GM12892 (cell line): ENCODE measurements at regions not wholly inside any gene's neighbourhood (a gene's known extent, or its start where the extent isn't known, plus 50 kb on each side); places are given as distances from the start of the nearest gene placed in this dataset.
A peak's percentile ranks its signal among the peaks of the same experiment; 100 is the strongest.

Source experiments
- DNase-seq: peaks from one replicate; pipeline ENCODE4 v3.0.0; 2011; ENCODE audit not compliant: insufficient read length
- FAIRE-seq: peaks from 2 replicates; lab custom pipeline; 2011; peaks lifted over from hg19 to GRCh38; lab: Jason Lieb, UNC
- POLR2A ChIP-seq: IDR thresholded peaks from 2 replicates; pipeline ENCODE4 v1.6.1; 2011; ENCODE audit warnings: low read depth, low read length, control low read depth
- POLR2AphosphoS5 ChIP-seq: IDR thresholded peaks from 2 replicates; pipeline ENCODE4 v1.6.1; 2011; ENCODE audit warnings: low read depth, low read length, control low read depth
- TAF1 ChIP-seq: IDR thresholded peaks from 2 replicates; pipeline ENCODE4 v1.6.1; 2011; ENCODE audit warnings: low read depth, mild to moderate bottlenecking, control low read depth, low read length, borderline replicate concordance

DNA sequence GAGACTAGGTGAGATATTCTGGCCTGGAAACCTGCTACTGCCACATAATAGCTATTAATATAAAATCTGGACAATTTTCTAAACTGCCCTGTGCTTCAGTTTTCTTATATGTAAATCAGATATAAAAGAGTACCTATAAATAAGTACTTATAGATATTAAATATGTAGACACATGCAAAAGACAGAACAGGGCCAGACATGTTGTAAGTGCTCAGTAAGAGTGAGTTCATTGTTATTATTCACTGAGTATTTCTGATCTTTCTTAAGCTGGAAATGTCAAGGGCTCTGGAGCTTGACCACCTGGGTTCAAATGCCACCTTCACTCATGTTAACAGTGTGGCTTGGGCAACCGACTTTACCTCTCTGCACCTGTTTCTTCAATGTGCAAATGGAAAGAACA is 179.8 kb downstream of the GALC start:
- DNase-seq, result no peak
- TF ChIP-seq POLR2A (no peak), POLR2AphosphoS5 (no peak)
- FAIRE-seq, result no peak

DNA sequence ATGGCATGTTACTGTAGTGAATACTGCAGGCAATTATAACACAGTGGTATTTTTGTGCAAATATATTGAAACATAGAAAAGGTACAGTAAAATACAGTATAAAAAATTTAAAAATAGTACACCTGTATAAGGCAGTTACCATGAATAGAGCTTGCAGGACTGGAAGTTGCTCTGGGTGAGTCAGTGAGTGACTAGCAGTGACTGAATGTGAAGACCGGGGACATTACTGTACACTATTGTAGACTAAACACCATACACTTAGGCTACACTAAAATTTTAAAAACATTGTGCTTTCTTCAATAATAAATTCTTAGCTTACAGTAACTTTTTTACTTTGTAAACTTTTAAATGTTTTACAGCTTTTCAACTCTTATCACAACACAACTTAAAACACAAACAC is 181.7 kb downstream of the GALC start:
- DNase-seq (no peak), FAIRE-seq (no peak)
- TF ChIP-seq POLR2A (no peak), POLR2AphosphoS5 (no peak)

DNA sequence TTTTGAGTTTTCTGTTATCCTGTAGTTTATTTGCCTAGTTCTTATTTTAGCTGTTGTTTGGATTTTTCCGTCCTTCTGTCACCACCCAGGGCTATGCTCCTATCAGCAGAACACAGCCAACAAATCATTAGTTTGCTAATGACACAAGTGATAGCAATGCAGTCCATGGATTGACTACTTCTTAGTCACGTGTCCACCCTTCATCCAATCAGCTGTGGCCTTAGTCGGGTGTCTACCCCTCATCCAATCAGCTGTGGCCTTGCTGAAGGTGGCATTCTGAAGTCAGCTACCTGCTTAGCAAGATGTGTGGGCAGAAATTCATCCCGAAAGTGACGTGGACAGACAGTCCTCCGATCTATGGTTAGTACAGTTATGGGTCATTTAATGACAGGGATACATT is 182.3 kb downstream of the GALC start:
- no peak for DNase-seq
- no peak for TF ChIP-seq POLR2A
- TF ChIP-seq TAF1, result no peak
- no peak for TF ChIP-seq POLR2AphosphoS5
- peak; percentile 54 for FAIRE-seq

DNA sequence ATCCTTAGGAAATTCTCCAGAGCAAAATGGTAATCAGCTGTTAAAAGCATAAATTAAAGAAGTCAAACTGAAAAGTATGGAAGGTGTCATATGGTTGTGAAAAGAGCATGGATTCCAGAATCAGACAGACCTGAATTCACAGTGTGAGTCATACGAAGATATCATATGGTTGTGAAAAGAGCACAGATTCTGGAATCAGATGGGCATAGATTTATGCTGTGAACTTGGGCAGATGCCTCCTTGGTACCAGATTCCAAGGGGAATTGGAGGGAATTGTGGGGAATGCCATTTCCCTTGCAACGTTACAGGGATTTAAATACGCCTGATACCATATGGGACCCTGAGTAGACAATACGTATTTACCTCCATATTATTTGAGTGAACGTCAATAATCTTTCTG is 183.7 kb downstream of the GALC start:
- DNase-seq, result no peak
- TF ChIP-seq POLR2A, result no peak
- TF ChIP-seq POLR2AphosphoS5, result no peak
- TF ChIP-seq TAF1, result no peak
- no peak for FAIRE-seq

DNA sequence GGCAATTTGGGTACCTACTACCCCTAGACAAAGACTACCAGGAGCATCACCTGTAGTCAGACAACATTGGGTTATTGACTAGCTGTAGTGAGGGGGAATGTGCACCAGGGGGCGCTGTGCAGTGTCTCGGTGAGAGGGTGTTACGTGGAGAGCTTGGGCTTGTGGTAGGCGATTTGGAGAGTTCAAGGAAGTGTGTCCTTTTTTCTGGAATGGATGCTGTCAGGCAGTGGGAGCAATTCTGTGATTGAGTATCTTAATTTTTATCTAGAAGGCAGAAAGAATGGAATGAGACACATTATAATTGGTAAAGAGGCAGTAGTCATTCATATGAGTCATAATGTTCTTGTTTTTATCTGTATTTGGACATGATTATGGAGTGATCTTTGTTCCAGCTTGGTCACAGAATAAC is 187.7 kb downstream of the GALC start:
- FAIRE-seq, result peak; percentile 46
- DNase-seq, result peak; percentile 9
- no peak for TF ChIP-seq POLR2AphosphoS5
- no peak for TF ChIP-seq POLR2A
- no peak for TF ChIP-seq TAF1

DNA sequence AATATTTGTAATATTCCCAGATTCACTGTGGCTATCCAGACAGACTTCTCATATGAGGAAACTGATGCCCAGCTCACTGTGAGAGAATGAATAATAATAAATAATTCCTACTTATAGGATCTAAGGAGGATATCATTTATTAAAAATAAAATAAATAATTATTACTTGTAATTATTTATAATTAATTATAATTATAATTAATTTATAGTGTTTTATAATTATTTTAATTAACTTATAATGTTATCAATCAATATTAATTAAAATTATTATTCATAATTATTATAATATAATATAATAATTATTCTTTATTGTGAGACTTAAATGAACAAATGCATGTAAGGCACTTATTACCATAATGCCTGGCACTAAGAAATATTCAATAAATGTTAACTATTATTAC is 192.8 kb downstream of the GALC start:
- DNase-seq, result no peak
- no peak for FAIRE-seq
- TF ChIP-seq TAF1 (no peak), POLR2AphosphoS5 (no peak), POLR2A (no peak)

DNA sequence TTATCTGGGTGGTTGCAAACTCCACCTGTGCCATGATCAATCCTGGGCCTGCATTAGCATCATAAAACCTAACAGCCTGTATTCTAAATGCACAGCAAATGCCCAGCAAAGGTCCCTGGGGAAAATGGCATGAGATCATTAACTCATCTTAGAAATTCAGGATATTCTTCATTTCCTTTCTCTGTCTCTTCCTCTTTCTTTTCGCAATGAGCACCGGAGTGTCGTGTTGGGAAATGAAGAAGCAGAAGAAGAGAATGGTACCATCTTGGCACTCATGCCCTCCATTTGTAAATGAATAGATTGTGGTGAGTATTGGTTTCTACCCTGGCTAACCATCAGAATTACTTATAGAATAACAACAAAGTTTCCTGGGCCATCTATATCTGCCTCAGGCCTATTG is 193.6 kb downstream of the GALC start:
- DNase-seq (no peak), FAIRE-seq (no peak)
- TF ChIP-seq POLR2AphosphoS5 (no peak), POLR2A (no peak), TAF1 (no peak)

DNA sequence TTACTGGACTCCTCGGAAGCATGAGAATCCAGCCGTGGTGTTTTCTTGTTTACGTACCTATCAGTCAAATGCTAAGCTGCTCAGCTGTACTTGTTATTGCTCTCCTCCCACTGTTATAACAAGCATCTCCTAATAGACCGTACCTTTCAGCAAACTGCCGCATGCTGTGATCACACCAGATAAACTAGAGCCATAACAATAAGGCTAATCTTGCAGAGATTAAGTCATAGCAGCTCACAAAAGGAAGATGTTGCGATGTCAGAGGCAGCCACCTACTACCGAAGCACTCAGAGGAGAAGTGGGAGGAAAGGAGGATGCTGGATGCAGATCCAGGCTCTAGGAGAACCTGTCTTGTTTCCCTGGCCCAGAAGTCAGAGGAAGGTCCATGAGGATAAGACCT is 196.0 kb downstream of the GALC start:
- DNase-seq, result no peak
- no peak for FAIRE-seq

DNA sequence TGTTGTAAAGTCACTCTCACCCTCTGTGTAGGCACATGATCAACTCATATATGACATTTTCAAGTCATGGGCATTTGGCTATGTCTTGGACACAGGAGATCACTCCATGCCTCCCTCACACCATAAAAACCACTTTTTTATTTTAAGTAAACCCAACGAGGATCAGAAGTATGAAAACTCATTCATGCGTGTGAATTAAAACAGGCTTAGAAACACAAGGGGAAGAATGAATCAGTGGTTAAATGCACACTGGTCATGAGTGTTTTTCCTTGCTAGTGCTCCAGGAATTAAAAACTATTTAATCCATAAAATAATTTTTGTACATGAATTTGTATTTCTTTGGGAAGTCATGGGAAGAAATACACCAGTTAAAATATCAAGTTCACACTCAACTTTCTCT is 198.4 kb downstream of the GALC start:
- TF ChIP-seq TAF1 (no peak), POLR2AphosphoS5 (no peak), POLR2A (no peak)
- no peak for DNase-seq
- FAIRE-seq, result no peak

More for the DNA sequence above, 196.0 kb downstream of the GALC start:
- TF ChIP-seq POLR2A (no peak), TAF1 (no peak), POLR2AphosphoS5 (no peak)

DNA sequence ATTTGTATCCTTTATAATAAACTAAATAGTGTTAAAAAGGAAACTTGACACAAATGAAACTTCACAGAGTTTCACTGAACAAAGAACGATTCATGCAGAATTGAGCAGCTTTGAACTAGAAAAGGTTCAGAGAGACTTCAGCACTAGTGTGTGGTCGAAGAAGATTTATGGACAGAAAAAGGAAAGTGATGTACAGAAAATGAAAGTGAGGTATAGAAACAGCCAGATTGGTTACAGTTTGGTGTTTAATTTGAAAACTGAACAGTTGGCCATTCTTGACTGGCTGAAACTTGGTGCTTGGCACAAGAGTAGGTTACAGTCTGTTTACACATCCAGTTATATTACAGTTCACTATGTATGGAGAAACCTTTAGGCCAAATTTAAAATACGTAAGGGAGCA is 207.1 kb downstream of the GALC start:
- FAIRE-seq (no peak), DNase-seq (no peak)
- TF ChIP-seq POLR2A, result no peak
- TF ChIP-seq TAF1, result no peak
- no peak for TF ChIP-seq POLR2AphosphoS5

DNA sequence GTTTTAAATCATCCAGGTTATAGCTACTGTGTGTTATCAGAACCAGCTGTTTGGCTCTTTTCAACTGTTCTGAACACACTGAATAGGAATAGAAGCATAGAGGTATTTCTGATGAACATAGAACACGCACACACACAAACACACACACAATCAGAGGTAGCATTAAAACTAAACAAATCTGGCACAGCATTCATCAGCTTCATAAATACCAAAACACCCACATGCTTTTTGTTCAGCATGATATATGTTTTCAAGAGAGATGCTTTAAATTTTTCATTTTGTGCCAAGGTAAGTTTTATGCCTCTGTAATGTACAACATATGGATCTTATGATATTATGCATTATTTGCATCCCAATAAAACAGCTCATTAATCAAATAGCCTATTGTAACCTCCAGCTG is 208.6 kb downstream of the GALC start:
- no peak for FAIRE-seq
- TF ChIP-seq POLR2A (no peak), POLR2AphosphoS5 (no peak), TAF1 (no peak)
- DNase-seq, result no peak

DNA sequence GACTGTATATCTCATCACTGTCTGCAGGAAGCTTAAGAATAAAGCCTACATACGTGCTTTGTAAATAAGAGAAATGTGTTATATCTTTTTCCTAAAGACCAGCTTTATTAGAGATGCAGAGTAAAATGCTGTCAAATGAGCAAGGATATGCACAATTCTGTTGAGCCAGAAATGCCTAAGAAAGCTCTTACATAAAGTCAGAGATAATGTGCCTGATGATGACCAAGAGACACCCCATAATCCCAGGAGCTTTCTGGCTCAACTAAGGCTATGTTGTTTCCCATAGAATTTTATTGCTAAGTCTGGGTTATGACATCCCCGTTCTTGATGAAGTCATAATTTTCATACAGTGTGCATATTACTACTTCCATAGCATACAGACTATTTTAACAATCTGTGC is 209.9 kb downstream of the GALC start:
- DNase-seq, result no peak
- TF ChIP-seq POLR2A, result no peak
- no peak for TF ChIP-seq POLR2AphosphoS5
- no peak for TF ChIP-seq TAF1
- FAIRE-seq, result no peak

DNA sequence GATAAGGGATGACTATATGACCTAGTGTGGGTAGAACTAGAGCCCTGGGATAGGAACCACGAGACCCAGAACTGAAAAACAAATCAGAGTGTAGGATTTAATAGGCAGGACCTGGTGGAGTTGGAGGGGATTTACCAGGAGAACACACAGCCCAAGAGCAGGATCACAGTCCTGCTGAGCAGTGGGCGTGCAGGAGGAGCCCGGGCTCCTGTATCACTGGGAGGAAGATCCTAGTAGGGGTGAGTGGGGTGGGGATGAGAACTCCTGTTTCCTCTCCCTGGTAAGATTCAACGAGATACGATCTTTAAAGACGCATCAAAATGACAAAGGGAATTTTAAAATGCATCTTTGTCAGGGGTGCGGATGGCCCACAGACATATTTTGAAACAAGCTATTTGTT is 220.1 kb downstream of the GALC start:
- FAIRE-seq (no peak), DNase-seq (no peak)
- no peak for TF ChIP-seq POLR2A
- TF ChIP-seq TAF1, result no peak
- no peak for TF ChIP-seq POLR2AphosphoS5

DNA sequence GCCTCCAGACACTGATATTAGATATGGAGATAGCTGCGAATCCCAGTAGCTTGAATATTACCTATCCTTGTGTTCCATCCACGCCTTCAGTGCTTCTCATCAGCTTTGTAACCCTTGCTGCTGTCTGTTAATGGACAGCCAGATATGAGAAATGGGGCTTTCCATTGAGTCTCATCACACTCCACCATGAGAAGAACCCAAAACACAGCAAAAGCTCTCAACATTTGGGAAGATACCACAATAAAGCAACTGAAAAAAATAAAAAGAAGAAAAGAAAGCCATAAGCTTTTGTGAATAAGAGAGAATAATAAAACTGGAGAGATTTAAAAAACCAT is 225.4 kb downstream of the GALC start:
- FAIRE-seq (no peak), DNase-seq (no peak)
- no peak for TF ChIP-seq TAF1
- TF ChIP-seq POLR2AphosphoS5, result no peak
- no peak for TF ChIP-seq POLR2A
